Uterus (tissue), 3 donors: ENCODE measurements at regions not wholly inside any gene's neighbourhood (a gene's known extent, or its start where the extent isn't known, plus 50 kb on each side); places are given as distances from the start of the nearest gene placed in this dataset.

Experiments used
- DNase-seq, 2 donors: peaks; one replicate each; pipeline ENCODE4 v3.0.0-alpha.2; 2019 to 2020
- H3K27ac ChIP-seq, 2 donors: fragments of 200-600 bp; sonication (generic); 1 replicate in 1 of 2; 2 replicates in 1 of 2; pipeline ENCODE4 v1.5.1; 2016 to 2018
- H3K27me3 ChIP-seq, 2 donors: fragments of 200-600 bp; sonication (generic); one replicate each; pipeline ENCODE4 v1.5.1; 2018 to 2019; ENCODE audit warnings: control low read depth in 1 of 2
- H3K36me3 ChIP-seq, 2 donors: fragments of 200-600 bp; sonication (generic); one replicate each; pipeline ENCODE4 v1.5.1; 2019; ENCODE audit warnings: control low read depth in 1 of 2
- H3K4me1 ChIP-seq, 2 donors: fragments of 200-600 bp; sonication (generic); one replicate each; pipeline ENCODE4 v1.5.1; 2018 to 2019; ENCODE audit warnings: control low read depth in 1 of 2
- H3K4me3 ChIP-seq, 2 donors: fragments of 200-600 bp; sonication (generic); 1 replicate in 1 of 2; 2 replicates in 1 of 2; pipeline ENCODE4 v1.5.1; 2018 to 2019; ENCODE audit warnings: mild to moderate bottlenecking in 1 of 2
- H3K9me3 ChIP-seq, 2 donors: fragments of 200-600 bp; sonication (generic); one replicate each; pipeline ENCODE4 v1.5.1; 2019; ENCODE audit warnings: control low read depth in 1 of 2
- POLR2A ChIP-seq, 2 donors: fragments of 450-650 bp; IDR thresholded peaks; one replicate each; pipeline ENCODE4 v1.6.1; 2016; ENCODE audit warnings: antibody characterized with exemption in 2 of 2, mild to moderate bottlenecking in 1 of 2, moderate library complexity in 1 of 2
- intact Hi-C: fragments of 100-400 bp; cut with DNase I; formaldehyde crosslinking; loops from one replicate; pipeline ENCODE4 v1.15.1; 2023; ENCODE audit warnings: low total_unique reads
- TF ChIP-seq, protein P1 (sequence below), 4 experiments: fragments of 200-600 bp in 2 of 4; fragments of 450-650 bp in 2 of 4; sonication (generic) in 2 of 4; IDR thresholded peaks; one replicate each; pipeline ENCODE4 v1.5.1; 2016 to 2019; ENCODE audit warnings: antibody characterized with exemption in 4 of 4, mild to moderate bottlenecking in 2 of 4, moderate library complexity in 1 of 4
- donor health status: DM: yes; HTN: yes; CAD: no.

DNA sequence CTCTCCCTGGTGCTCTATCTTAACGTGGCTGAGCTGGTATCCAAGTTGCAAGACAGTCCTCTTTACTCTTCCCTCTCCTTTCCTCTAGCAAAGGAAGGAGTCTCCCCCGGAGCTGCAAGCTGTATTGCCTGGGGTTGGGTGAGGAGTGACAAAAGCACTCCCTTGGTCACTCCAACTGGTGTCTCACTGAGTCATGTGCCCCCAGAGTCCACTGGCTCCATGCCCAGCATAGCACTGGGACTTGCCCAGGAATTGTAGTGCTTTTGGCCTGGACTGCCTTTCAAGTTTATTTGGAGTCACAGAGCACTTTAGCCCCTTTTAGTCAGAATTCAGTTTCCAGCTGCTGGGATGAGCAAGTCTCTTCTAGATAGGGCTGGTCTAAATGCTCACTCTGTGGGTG, 82.6 kb upstream of the FST start:
- Histone ChIP-seq H3K27me3 (no peaks in the 10 kb centered on the region), H3K36me3 (no peaks in the 10 kb centered on the region), H3K4me3 (no peak overlapping the region), H3K27ac (no peak overlapping the region), H3K4me1 (no peaks in the 10 kb centered on the region), H3K9me3 (no peaks in the 10 kb centered on the region)
- DNase-seq, result no peak
- intact Hi-C loops, result no loop called here
- TF ChIP-seq POLR2A (IDR thresholded peaks at IDR 0.05), result no peak
- TF ChIP-seq, protein P1, sequence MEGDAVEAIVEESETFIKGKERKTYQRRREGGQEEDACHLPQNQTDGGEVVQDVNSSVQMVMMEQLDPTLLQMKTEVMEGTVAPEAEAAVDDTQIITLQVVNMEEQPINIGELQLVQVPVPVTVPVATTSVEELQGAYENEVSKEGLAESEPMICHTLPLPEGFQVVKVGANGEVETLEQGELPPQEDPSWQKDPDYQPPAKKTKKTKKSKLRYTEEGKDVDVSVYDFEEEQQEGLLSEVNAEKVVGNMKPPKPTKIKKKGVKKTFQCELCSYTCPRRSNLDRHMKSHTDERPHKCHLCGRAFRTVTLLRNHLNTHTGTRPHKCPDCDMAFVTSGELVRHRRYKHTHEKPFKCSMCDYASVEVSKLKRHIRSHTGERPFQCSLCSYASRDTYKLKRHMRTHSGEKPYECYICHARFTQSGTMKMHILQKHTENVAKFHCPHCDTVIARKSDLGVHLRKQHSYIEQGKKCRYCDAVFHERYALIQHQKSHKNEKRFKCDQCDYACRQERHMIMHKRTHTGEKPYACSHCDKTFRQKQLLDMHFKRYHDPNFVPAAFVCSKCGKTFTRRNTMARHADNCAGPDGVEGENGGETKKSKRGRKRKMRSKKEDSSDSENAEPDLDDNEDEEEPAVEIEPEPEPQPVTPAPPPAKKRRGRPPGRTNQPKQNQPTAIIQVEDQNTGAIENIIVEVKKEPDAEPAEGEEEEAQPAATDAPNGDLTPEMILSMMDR (IDR thresholded peaks at IDR 0.05), result no peak

DNA sequence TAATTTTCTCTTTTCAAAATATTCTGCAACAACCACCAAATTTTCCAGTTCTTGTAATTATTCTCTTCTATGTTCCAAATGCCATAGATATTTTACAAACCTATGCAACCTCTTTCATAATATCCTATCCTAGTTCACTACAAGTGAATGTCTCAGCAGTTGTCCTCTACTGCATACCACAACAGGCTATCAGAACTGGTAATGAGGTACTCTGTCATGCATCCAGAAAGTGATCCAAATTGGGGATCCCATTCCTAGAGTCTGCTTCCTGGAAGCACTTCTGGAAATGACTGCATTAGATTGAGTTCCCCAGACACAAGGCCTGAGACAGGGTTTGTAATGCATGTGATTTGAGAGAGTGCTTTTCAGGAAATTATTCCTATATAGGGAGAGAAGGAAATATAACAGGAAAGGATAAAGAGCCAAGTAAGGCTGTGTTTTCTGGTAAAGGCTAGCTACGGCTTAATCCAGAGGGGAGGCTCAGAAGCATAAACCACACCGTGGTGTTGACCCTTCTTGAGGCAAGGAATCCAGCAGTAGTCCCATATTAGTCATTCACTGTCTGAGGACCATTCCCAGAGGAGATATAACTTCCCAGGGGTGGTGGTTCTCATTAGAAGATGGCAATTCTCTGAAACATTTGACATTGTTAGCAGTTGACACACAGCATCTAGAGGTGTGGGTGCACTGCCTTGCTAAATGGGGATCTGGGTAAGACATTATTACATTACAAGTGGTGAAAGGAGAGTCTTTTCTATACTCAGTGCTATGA, 80.3 kb upstream of the FST start:
- H3K4me3 ChIP-seq, result no peak overlapping the region
- H3K27me3 ChIP-seq, result no peaks in the 10 kb centered on the region
- H3K36me3 ChIP-seq, result no peaks in the 10 kb centered on the region
- TF ChIP-seq POLR2A (IDR thresholded peaks at IDR 0.05), result no peak
- TF ChIP-seq, protein P1 (IDR thresholded peaks at IDR 0.05), result no peak
- intact Hi-C loops, result no loop called here
- no peak for DNase-seq
- no peaks in the 10 kb centered on the region for H3K9me3 ChIP-seq
- no peaks in the 10 kb centered on the region for H3K4me1 ChIP-seq
- no peak overlapping the region for H3K27ac ChIP-seq

DNA sequence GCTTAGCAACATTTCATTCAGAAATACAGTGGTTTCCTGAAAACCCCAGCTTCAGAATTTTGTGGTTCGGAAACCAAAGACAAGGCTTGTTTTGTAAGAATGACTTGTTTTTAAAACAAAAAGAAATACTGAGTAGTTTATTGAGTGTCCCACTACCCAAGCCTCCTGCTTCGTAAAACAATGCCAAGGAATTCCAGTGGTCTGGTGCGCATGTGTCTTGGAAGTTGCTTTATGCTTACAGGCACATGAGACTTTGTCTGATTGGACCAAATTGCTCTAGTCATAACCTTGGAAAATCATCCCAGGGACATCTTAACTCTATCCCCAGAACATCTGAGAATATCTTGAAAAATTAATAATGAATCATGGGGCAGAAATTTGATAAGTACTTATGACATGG, 77.1 kb upstream of the FST start:
- Histone ChIP-seq H3K9me3 (no peaks in the 10 kb centered on the region), H3K27ac (no peak overlapping the region), H3K4me1 (no peaks in the 10 kb centered on the region), H3K4me3 (no peak overlapping the region), H3K27me3 (no peaks in the 10 kb centered on the region), H3K36me3 (no peaks in the 10 kb centered on the region)
- intact Hi-C loops, result no loop called here
- DNase-seq, result no peak
- TF ChIP-seq, protein P1 (IDR thresholded peaks at IDR 0.05), result no peak
- TF ChIP-seq POLR2A (IDR thresholded peaks at IDR 0.05), result no peak

DNA sequence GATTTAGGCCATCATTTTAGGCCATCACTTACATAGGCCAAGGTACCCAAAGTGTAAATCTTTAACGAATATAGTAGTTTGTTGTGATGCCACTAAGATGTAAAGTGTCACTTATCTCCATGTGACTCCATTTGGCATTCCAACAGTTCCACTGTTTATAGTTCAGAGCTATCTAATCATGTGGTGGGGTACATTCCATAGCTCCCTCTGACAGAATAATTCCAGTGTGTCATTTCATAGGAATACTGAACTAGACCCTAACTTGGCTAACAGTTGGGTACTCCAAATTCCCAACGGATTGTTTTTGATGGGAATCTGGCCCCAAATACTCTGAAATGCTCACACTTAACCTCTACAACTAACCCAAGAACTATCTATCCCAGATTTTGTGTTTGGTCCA, 76.7 kb upstream of the FST start:
- DNase-seq, result no peak
- Histone ChIP-seq H3K27ac (no peak overlapping the region), H3K27me3 (no peaks in the 10 kb centered on the region), H3K4me3 (no peak overlapping the region), H3K4me1 (no peaks in the 10 kb centered on the region), H3K9me3 (no peaks in the 10 kb centered on the region), H3K36me3 (no peaks in the 10 kb centered on the region)
- intact Hi-C loops, result no loop called here
- TF ChIP-seq, protein P1 (IDR thresholded peaks at IDR 0.05), result no peak
- TF ChIP-seq POLR2A (IDR thresholded peaks at IDR 0.05), result no peak

DNA sequence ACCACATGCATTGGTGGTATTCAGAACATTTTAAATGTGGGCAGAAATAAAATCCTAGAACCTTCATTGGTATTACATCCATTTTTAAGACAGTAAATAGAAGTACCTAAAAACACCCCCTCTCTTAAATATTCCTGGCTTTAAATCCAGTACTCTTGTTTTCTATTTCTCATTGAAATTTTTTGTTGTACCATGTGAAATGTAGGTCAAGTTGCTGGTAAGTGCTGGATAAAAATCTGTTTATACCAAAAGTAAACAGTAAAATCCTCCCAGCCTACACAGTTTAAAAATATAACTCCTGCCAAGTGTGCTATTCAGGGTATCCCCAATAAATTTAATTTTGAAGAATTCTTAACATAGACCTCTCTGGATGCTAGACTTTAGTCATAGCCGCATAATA, 75.0 kb upstream of the FST start:
- intact Hi-C loops, result no loop called here
- H3K9me3 ChIP-seq, result no peaks in the 10 kb centered on the region
- H3K4me1 ChIP-seq, result no peaks in the 10 kb centered on the region
- no peak for DNase-seq
- H3K4me3 ChIP-seq, result no peak overlapping the region
- H3K27me3 ChIP-seq, result no peaks in the 10 kb centered on the region
- H3K36me3 ChIP-seq, result no peaks in the 10 kb centered on the region
- no peak overlapping the region for H3K27ac ChIP-seq
- TF ChIP-seq POLR2A (IDR thresholded peaks at IDR 0.05), result no peak
- TF ChIP-seq, protein P1 (IDR thresholded peaks at IDR 0.05), result no peak
